ENCODE measurements at regions not wholly inside any gene's neighbourhood (a gene's known extent, or its start where the extent isn't known, plus 50 kb on each side); places are given as distances from the start of the nearest gene placed in this dataset.

DNA sequence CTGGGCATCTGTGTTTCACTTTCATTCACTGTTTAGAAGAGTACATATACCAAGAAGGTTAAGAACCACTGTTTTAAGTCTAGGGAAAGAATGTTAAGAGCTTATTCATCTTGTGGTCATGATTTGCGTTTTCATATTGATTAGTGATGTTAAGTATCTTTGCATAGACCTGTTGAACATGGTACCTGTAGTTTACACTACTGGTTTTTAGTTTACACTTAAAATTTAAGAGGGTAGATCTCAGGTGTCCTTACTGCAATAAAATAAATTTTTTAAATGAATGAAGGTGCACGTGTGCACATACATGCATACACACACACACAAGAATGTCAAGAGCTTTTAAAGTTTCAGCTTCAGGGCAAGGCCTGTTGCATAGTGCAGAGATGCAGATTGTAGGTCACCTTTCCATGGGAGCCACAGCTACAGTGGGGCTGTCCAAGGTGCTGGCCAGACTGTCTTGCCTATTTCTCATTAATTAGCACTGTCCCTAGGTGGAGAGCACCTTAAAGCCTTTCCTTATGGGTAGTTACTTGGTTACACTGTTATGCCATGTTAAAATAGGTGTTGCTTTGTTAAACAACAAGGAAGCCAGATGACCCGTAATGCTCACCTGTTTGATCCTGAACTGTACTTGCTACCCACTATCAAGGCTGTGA lies 543.0 kb upstream of the DAB1 start:
- Mint-ChIP-seq H3K36me3 (ENCODE audit: low read depth) (no peaks in the 10 kb centered on the region), H3K4me1 (no peaks in the 10 kb centered on the region), H3K27me3 (peaks cover 2% of the 10 kb centered on the region), H3K9me3 (no peaks in the 10 kb centered on the region), H3K27ac (no peak overlapping the region), H3K4me3 (no peak overlapping the region)
- POLR2A ChIA-PET, result no interaction called here
- ATAC-seq (ENCODE audit: low read depth) (no peak), DNase-seq (no peak)
- CTCF ChIA-PET, result no interaction called here
- intact Hi-C loops (cut with micrococcal nuclease), result no loop called here
- TF ChIP-seq, protein P1, sequence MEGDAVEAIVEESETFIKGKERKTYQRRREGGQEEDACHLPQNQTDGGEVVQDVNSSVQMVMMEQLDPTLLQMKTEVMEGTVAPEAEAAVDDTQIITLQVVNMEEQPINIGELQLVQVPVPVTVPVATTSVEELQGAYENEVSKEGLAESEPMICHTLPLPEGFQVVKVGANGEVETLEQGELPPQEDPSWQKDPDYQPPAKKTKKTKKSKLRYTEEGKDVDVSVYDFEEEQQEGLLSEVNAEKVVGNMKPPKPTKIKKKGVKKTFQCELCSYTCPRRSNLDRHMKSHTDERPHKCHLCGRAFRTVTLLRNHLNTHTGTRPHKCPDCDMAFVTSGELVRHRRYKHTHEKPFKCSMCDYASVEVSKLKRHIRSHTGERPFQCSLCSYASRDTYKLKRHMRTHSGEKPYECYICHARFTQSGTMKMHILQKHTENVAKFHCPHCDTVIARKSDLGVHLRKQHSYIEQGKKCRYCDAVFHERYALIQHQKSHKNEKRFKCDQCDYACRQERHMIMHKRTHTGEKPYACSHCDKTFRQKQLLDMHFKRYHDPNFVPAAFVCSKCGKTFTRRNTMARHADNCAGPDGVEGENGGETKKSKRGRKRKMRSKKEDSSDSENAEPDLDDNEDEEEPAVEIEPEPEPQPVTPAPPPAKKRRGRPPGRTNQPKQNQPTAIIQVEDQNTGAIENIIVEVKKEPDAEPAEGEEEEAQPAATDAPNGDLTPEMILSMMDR (IDR thresholded peaks at IDR 0.05), result no peak

DNA sequence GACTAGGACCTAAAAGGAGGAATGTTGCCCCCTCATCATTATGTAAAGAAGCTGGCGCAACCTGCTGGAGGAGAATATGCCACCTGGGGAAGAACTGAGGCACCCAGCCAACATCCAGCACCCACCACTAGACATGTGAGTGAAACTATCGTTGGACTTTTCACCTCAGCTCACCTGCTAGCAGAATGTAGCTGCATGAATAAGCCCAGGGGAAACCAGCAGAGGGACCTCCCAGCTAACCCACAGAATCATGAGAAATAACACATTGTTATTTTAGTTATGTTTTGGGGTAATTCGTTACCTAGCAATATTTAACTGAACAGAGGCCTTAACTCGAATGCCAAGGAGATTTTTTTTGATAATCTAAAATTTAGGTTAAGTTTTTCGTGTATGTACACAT lies 542.5 kb upstream of the DAB1 start:
- ChIA-PET POLR2A (no interaction called here), CTCF (no interaction called here)
- DNase-seq (no peak), ATAC-seq (ENCODE audit: low read depth) (no peak)
- Mint-ChIP-seq H3K27me3 (peaks cover 2% of the 10 kb centered on the region), H3K9me3 (no peaks in the 10 kb centered on the region), H3K36me3 (ENCODE audit: low read depth) (no peaks in the 10 kb centered on the region), H3K4me3 (no peak overlapping the region), H3K27ac (no peak overlapping the region), H3K4me1 (no peaks in the 10 kb centered on the region)
- TF ChIP-seq, protein P1 (IDR thresholded peaks at IDR 0.05), result no peak
- intact Hi-C loops (cut with micrococcal nuclease), result no loop called here

DNA sequence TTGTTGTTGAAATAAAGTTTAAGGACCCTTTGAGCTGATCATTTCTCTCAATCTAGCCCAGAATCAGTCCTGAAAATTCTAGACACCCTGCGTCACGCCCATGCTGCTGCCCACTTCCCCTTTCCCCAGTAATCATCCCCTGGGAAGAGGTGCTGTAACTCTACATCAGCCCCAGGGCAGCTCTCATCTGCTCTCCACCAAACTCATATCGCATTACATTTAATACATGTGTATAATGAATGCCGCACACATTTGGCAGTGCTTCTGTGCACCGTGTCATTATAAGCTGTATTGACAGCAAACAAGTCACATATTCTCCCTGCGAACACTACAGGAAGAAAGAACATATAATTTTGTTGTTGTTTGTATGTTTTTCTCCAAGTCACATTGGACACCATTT lies 539.7 kb upstream of the DAB1 start:
- intact Hi-C loops (cut with micrococcal nuclease), result no loop called here
- Mint-ChIP-seq H3K9me3 (no peaks in the 10 kb centered on the region), H3K27ac (no peak overlapping the region), H3K36me3 (ENCODE audit: low read depth) (no peaks in the 10 kb centered on the region), H3K4me3 (no peak overlapping the region), H3K4me1 (no peaks in the 10 kb centered on the region), H3K27me3 (peaks cover 2% of the 10 kb centered on the region)
- CTCF ChIA-PET, result no interaction called here
- TF ChIP-seq, protein P1 (IDR thresholded peaks at IDR 0.05), result no peak
- POLR2A ChIA-PET, result no interaction called here
- ATAC-seq (ENCODE audit: low read depth), result no peak
- DNase-seq, result no peak

DNA sequence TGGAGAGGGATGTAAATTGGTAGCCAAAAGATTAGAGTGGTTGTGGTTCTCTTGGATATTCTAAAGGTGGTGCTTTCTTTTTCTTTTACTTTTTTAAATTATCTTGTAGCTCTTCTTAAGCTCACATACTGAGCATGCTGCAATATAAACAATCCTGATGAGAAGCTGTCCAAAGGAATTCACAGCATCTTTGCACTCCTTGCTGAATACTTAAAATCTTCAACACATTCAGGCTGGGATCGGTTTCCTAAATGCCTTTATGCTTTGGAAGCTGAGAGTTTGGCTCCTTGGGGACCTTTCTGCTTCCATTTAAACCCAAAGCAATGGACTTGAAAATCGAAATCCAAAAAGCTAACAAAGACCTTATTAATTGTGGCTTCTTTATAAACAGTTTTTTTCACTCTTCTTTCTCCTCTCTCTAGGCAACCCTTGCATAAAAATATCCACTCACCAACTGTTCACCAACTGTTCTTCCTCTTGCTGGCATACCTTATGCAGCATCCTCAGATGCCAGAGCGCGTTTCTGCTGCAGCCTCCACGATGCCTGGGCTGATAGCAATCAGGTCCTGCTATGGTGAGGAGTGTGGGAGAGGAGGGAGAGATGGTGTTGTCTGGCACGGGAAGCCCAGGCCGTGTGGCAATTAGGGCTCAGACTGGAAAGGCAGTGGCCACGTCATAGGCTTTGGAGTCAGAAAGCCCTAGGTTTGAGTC lies 535.8 kb upstream of the DAB1 start:
- Mint-ChIP-seq H3K27ac (no peak overlapping the region), H3K27me3 (no peaks in the 10 kb centered on the region), H3K4me1 (no peaks in the 10 kb centered on the region), H3K36me3 (ENCODE audit: low read depth) (no peaks in the 10 kb centered on the region), H3K9me3 (no peaks in the 10 kb centered on the region), H3K4me3 (no peak overlapping the region)
- ChIA-PET POLR2A (no interaction called here), CTCF (no interaction called here)
- TF ChIP-seq, protein P1 (IDR thresholded peaks at IDR 0.05), result no peak
- ATAC-seq (ENCODE audit: low read depth), result no peak
- DNase-seq, result no peak
- intact Hi-C loops (cut with micrococcal nuclease), result no loop called here

DNA sequence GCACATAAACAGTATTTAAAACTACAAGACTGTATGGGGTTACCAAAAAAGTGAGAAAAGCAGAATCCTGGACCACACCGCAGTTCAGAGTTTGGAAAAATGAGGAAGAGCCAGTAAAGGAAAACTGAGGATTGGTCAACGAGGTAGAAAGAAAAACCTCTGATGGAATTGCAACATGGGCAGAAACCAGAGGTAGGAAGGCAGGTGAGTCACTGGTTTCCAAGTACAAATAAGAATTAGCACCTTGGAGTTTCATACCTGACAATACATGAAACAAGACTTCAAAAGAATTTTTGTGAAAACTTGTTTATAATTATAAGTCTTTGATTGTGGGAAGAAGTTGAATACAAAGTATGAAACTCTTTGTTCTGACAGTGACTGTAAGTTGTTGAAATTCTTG lies 533.7 kb upstream of the DAB1 start:
- ChIA-PET POLR2A (no interaction called here), CTCF (no interaction called here)
- H3K27me3 Mint-ChIP-seq, result no peaks in the 10 kb centered on the region
- intact Hi-C loops (cut with micrococcal nuclease), result no loop called here
- H3K4me3 Mint-ChIP-seq, result no peak overlapping the region
- TF ChIP-seq, protein P1 (IDR thresholded peaks at IDR 0.05), result no peak
- no peaks in the 10 kb centered on the region for H3K4me1 Mint-ChIP-seq
- DNase-seq (no peak), ATAC-seq (ENCODE audit: low read depth) (no peak)
- no peaks in the 10 kb centered on the region for H3K9me3 Mint-ChIP-seq
- no peak overlapping the region for H3K27ac Mint-ChIP-seq
- H3K36me3 Mint-ChIP-seq (ENCODE audit: low read depth), result no peaks in the 10 kb centered on the region
